DOHH2 (cell line): ENCODE measurements at regions not wholly inside any gene's neighbourhood (a gene's known extent, or its start where the extent isn't known, plus 50 kb on each side); places are given as distances from the start of the nearest gene placed in this dataset.

Experiments
- H3F3A ChIP-seq: fragments of 200-600 bp; sonication (generic), shearing (Covaris generic); 2 replicates; pipeline ENCODE4 v1.6.0; 2016; ENCODE audit warnings: antibody characterized with exemption, mild to moderate bottlenecking; ENCODE audit not compliant: control insufficient read depth, insufficient read depth
- H3K27ac ChIP-seq: fragments of 200-600 bp; sonication (generic); 2 replicates; pipeline ENCODE4 v1.5.1; 2014; ENCODE audit warnings: low read depth, mild to moderate bottlenecking, low read length, moderate library complexity
- H3K27me3 ChIP-seq: fragments of 200-600 bp; sonication (generic); 2 replicates; pipeline ENCODE4 v1.6.1; 2014; ENCODE audit warnings: mild to moderate bottlenecking, low read length, mixed read lengths; ENCODE audit not compliant: control insufficient read depth
- H3K36me3 ChIP-seq: fragments of 200-600 bp; sonication (generic); 2 replicates; pipeline ENCODE4 v1.6.1; 2014; ENCODE audit warnings: mild to moderate bottlenecking, low read length, moderate library complexity, mixed read lengths; ENCODE audit not compliant: control insufficient read depth
- H3K4me1 ChIP-seq: fragments of 200-600 bp; sonication (generic); 2 replicates; pipeline ENCODE4 v1.6.1; 2014; ENCODE audit warnings: mild to moderate bottlenecking, low read length, mixed read lengths; ENCODE audit not compliant: control insufficient read depth
- H3K4me2 ChIP-seq: fragments of 200-600 bp; sonication (generic); 2 replicates; pipeline ENCODE4 v1.6.0; 2014; ENCODE audit warnings: mild to moderate bottlenecking, low read length, moderate library complexity
- H3K4me3 ChIP-seq: fragments of 200-600 bp; sonication (generic); 2 replicates; pipeline ENCODE4 v1.5.1; 2014; ENCODE audit warnings: mild to moderate bottlenecking, low read length, mixed read lengths
- H3K79me2 ChIP-seq: fragments of 200-600 bp; sonication (generic); 2 replicates; pipeline ENCODE4 v1.6.1; 2014; ENCODE audit warnings: mild to moderate bottlenecking, low read length, mixed read lengths; ENCODE audit not compliant: control insufficient read depth
- H3K9me2 ChIP-seq: fragments of 200-600 bp; sonication (generic); replicated peaks from 2 replicates; pipeline ENCODE4 v1.6.1; 2014; ENCODE audit warnings: mild to moderate bottlenecking, low read length, mixed read lengths; ENCODE audit not compliant: control insufficient read depth
- H3K9me3 ChIP-seq: fragments of 200-600 bp; sonication (generic); 2 replicates; pipeline ENCODE4 v1.6.1; 2014; ENCODE audit warnings: antibody characterized with exemption, low read length, mixed read lengths; ENCODE audit not compliant: control insufficient read depth, insufficient read depth
- H4K20me1 ChIP-seq: fragments of 200-600 bp; sonication (generic); 2 replicates; pipeline ENCODE4 v1.6.0; 2014; ENCODE audit warnings: low read depth, mild to moderate bottlenecking, antibody characterized with exemption, low read length, moderate library complexity; ENCODE audit not compliant: control insufficient read depth, insufficient read depth
- EZH2phosphoT487 ChIP-seq: fragments of 200-600 bp; sonication (generic); IDR thresholded peaks from 2 replicates; pipeline ENCODE4 v1.6.1; 2017; ENCODE audit warnings: borderline replicate concordance, mild to moderate bottlenecking, antibody characterized with exemption, low read length, moderate library complexity, mixed read lengths
- TF ChIP-seq, protein P1 (sequence below): fragments of 200-600 bp; sonication (generic); IDR thresholded peaks from one replicate; pipeline ENCODE4 v1.5.1; 2014; ENCODE audit warnings: antibody characterized with exemption, mild to moderate bottlenecking, low read depth, low read length; ENCODE audit not compliant: poor library complexity, severe bottlenecking

- Histone ChIP-seq H3K36me3 (no peaks in the 10 kb centered on the region), H3K4me2 (no peak overlapping the region)
Measured at GRCh38 chr6:112800916-112801315, 453.8 kb downstream of the RFPL4B start.

DNA sequence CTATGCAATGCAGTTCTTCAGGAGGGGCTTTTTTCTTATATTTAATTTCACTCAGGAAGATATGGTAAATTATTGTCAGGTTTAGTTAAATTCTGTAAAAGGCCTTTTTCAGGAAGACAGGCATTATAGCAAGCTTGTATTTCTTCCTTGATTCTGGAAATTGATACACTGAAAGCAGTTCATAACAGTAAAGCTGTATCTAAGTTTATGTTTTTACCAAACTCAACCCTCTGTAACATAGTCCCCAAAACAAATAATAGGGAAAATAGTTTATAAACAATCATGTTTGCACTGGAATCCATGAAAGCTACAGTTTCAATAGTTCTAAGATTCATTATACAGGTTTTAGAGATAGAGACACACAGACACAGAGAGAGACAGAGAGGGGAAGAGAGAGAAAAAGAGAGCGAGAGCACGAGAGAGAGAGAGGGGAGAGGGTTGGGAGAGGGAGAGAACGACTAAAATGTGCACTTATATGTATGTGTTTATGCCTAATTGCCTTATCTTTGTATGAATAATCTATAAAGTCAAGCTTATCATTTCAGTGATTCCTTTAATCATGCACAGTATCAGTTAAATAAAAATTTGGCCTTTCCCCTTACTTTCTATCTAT, 454.4 kb downstream of the RFPL4B start:
- H3K27me3 ChIP-seq, result no peaks in the 10 kb centered on the region
- no peaks in the 10 kb centered on the region for H3K79me2 ChIP-seq
- H3K9me3 ChIP-seq, result no peaks in the 10 kb centered on the region; the same call in 1 of the 2 replicates
- no peak overlapping the region for H3K4me3 ChIP-seq
- H4K20me1 ChIP-seq, result no peaks in the 10 kb centered on the region
- no peak overlapping the region for H3K4me2 ChIP-seq
- H3K9me2 ChIP-seq, result no peaks in the 10 kb centered on the region
- no peaks in the 10 kb centered on the region for H3K36me3 ChIP-seq
- H3K27ac ChIP-seq, result no peak overlapping the region
- TF ChIP-seq, protein P1, sequence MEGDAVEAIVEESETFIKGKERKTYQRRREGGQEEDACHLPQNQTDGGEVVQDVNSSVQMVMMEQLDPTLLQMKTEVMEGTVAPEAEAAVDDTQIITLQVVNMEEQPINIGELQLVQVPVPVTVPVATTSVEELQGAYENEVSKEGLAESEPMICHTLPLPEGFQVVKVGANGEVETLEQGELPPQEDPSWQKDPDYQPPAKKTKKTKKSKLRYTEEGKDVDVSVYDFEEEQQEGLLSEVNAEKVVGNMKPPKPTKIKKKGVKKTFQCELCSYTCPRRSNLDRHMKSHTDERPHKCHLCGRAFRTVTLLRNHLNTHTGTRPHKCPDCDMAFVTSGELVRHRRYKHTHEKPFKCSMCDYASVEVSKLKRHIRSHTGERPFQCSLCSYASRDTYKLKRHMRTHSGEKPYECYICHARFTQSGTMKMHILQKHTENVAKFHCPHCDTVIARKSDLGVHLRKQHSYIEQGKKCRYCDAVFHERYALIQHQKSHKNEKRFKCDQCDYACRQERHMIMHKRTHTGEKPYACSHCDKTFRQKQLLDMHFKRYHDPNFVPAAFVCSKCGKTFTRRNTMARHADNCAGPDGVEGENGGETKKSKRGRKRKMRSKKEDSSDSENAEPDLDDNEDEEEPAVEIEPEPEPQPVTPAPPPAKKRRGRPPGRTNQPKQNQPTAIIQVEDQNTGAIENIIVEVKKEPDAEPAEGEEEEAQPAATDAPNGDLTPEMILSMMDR, result no peak
- TF ChIP-seq EZH2phosphoT487, result no peak
- no peaks in the 10 kb centered on the region for H3F3A ChIP-seq
- no peaks in the 10 kb centered on the region for H3K4me1 ChIP-seq

More at GRCh38 chr6:112800916-112801315, 453.8 kb downstream of the RFPL4B start:
- Histone ChIP-seq H3K27ac (no peak overlapping the region), H3K4me3 (no peak overlapping the region), H3K79me2 (no peaks in the 10 kb centered on the region), H3K9me2 (no peaks in the 10 kb centered on the region), H3F3A (no peaks in the 10 kb centered on the region), H3K9me3 (no peaks in the 10 kb centered on the region; the same call in 1 of the 2 replicates), H4K20me1 (no peaks in the 10 kb centered on the region), H3K4me1 (no peaks in the 10 kb centered on the region), H3K27me3 (no peaks in the 10 kb centered on the region)
- TF ChIP-seq, protein P1, result no peak
- no peak for TF ChIP-seq EZH2phosphoT487

GRCh38 chr6:112802144-112802543, 455.0 kb downstream of the RFPL4B start:
- H3K9me2 ChIP-seq, result no peaks in the 10 kb centered on the region
- TF ChIP-seq, protein P1, result no peak
- no peak for TF ChIP-seq EZH2phosphoT487
- no peaks in the 10 kb centered on the region for H3K79me2 ChIP-seq
- no peak overlapping the region for H3K27ac ChIP-seq
- H3K27me3 ChIP-seq, result no peaks in the 10 kb centered on the region
- H3K4me2 ChIP-seq, result no peak overlapping the region
- H3K4me3 ChIP-seq, result no peak overlapping the region
- no peaks in the 10 kb centered on the region for H4K20me1 ChIP-seq
- no peaks in the 10 kb centered on the region for H3K4me1 ChIP-seq
- no peaks in the 10 kb centered on the region; the same call in 1 of the 2 replicates for H3K9me3 ChIP-seq
- no peaks in the 10 kb centered on the region for H3K36me3 ChIP-seq
- H3F3A ChIP-seq, result no peaks in the 10 kb centered on the region
